T-helper 1 cell (primary cell): ENCODE measurements at regions not wholly inside any gene's neighbourhood (a gene's known extent, or its start where the extent isn't known, plus 50 kb on each side); places are given as distances from the start of the nearest gene placed in this dataset.
"Not testable (repeated sequence)": the region's sequence is repeated elsewhere in the genome, so short reads cannot be mapped to it uniquely, and the experiment has no call there.

Experiments
- DNase-seq, 5 donors: peaks; one replicate each; pipeline ENCODE4 v3.0.0-alpha.2; 2012 to 2020

DNA sequence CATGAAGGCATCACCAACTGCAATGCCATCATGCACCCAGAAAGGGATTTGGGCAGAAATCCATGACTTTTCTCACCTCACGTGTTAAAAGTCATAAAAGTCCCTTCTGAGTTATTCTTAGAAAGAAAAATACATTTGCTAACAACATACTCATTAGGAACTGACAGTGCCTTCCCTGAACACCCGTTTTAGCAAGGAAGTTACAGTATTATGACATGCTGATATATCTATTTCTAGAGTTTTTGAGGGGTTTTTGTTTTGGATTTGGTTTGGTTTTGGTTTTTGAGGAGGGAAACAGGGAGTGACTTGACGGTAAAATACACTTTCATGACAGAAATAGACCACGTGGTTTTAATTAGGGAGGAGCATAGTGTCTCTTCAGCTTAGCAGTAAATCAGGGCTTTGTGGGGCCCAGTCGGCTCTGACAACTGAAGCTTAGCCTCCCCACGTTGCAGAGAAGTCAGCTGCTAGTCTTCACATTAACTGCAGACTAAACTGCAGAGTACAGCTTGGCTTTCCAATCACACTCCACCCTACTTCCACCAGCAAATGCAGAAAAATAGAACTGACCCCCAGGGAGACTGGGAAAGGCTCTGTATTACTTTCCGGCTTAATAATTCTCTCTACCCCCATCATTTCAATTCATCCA is 141.4 kb downstream of the FAM124B start:
- DNase-seq: no peak

DNA sequence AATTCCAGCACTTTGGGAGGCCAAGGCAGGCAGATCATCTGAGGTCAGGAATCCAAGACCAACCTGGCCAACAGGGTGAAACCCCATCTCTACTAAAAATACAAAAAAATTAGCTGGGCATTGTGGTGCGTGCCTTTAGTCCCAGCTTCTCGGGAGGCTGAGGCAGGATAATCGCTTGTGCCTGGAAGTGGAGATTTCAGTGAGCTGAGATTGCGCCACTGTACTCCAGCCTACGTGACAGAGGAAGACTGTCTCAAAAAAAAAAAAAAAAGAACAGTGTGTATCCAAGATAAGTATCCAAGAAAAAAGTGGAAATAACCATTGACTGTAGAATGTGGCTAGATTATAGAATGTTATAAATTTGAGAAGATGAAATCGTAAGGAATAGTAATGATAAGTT is 142.1 kb downstream of the FAM124B start:
- no peak for DNase-seq

DNA sequence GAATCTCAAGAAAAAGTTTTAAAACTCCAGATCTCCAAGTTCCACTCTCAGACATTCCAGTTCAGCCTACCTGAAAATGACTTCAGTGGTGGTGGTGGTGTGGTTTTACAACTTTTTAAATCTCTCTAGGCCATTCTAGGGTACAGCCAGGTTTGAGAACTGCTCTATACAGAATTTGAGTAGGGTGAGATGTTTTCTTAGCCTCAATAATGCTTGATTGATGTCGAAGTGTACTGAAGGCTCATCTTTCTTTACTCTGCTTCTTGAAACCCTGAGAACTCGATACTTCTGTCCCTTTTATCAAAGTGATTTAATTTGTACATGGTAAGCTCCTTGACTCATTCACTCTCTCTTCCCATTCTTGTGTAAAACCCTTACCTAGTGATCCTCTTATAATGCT is 143.8 kb downstream of the FAM124B start:
- DNase-seq: no peak

DNA sequence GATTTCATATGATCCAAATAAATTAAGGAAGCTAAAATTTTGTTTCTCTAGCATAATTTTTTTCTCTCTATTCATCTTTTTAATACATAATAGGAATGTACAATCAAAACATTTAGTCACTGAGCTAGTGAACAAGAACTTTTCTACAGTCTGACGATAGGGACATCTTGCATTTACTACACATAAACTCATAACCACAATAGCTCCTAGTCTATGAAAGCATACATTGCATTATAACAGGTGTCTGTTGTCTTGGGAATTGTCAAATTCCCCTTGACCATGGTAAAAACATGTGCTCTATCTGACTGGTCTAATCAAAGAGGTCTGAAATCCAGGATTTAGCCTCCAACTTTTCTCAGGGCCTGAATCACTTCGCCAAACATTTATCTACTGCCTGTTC is 144.8 kb downstream of the FAM124B start:
- DNase-seq: no peak

DNA sequence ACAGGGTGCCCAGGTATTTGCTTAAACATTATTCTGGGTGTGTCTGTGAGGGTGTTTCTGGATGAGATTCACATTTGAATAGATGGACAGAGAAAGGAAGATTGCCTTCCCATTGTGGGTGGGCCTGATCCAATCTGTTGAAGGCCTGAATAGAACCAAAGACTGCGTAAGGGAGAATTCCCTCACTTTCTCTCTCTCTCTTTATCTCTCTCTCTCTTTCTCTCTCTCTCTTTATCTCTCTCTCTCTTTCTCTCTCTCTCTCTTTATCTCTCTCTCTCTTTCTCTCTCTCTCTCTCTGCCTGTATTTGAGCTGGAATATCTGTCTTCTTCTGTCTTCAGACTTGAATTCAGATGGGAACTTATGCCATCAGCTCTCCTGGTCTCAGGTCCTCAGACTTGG is 148.4 kb downstream of the FAM124B start:
- no peak for DNase-seq

DNA sequence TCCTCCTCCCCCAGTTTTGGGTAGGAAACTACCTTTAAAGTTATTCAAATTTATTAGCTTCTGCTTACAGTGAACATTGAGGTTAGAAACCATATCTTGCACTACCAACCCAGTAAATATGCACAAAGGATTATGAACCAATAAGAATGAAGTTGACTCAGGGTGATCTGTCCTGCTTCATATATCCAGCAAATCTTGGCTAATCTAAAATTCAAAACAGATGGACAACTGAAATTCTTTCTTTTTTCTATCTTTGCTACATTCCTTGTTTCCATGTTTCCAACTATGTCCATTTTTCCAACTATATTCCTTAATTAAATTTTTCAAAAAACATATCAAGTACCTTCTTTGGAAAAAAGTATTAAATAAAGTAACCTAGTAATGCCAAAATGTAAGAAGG is 149.3 kb downstream of the FAM124B start:
- no peak for DNase-seq

DNA sequence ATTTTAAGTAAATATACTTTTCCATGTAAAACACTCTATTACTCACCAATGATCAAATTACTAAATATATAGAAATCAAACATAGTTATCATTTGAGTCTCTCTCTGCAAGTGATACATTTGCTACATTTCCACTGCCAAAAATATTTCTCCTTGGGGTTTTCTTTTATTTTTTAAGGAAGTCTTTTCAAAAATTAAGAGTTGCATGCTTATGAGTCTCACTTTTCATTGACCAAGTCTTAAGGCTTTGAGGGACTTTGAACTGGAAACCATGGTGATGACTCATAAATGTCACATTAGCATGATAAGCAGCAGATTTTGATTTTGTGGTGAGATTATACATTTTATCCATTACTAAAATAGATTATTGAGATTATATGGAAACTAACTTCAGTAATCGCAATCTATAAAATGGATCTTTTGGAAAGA is 152.9 kb downstream of the FAM124B start:
- DNase-seq: no peak

DNA sequence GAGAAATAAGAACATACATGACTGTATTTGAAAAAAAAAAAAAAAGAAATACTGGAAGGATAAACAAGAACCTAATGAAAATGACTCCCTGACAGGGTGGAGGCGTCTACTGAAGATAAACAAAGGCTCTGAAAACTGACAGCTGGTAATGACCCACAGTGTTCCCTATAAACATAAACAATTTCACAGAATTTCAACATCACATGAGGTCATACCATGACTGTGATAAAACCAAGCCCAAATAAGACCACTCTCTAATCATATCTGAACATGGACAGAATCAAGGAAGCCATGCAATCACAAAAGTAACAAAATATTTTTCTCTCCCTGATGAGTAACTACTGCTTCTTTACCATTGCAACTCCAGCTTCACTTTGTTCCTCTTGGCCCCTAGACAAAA is 159.3 kb downstream of the FAM124B start:
- no peak for DNase-seq

DNA sequence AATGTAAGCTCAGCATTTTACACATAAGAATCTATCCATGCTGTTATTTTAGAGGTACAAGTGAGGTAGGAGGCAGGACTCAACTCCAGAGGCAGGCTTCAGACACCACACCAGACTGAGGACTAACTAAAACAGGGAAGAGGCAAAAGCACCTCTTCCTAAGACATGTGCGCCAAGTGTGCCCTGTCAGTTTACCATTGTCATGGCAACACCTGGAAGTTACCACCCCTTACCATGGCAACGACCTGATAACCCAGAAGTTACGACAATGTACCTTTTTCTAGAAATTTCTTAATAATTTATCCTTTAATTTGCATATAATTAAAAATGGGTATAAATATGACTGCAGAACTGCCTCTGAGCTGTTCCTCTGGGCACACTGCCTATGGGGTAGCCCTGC is 160.1 kb downstream of the FAM124B start:
- no peak for DNase-seq

DNA sequence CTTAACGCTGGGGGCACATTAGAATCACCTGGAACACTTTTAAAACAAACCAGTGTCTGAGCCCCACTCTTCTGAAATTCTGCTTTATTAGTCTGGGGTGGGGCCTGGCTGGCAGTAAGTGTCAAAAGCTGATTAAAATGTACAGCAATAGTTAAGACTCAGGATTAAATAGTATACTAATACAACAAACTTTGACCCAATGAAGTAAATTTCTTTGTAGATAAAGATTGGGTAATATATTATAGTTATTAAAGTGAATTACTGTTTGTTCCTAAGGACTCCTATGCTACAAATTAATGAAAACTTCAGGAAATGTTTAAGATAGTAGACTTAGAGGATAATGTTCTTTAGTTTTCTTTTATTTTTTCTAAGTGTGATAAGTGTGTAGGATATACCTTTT is 160.9 kb downstream of the FAM124B start:
- no peak for DNase-seq

DNA sequence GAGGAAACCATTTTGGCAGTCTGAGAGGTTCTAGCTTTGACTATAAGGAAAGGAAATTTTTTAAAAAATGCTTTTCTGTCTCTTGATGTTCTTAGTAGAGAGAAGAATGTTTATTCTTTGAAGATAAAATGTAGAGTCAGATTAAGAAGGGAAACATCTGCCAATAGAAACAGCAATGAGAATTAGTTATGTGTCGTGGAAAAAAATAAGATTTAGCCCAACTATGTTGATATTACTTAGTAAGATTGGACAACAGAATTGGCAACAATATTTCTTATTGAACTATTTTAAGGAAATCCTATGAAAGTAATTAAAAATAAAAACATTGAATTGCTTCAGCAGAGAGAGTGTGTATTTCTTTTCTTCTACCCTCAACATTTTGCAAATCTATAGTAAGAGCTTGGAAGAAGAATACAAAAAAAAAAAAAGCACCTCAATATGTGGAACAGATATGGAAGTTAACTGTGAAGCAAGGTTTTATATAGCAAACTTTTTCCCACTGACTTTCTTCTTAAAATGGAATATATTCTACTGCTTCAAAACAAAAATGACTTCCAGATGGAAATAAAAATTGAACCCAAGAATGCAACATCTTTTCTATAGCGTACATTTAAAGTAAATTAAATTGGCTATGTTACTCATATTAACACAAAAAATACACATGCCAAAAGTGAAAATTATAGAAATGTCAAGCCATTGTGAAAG is 177.9 kb downstream of the FAM124B start:
- no peak for DNase-seq

DNA sequence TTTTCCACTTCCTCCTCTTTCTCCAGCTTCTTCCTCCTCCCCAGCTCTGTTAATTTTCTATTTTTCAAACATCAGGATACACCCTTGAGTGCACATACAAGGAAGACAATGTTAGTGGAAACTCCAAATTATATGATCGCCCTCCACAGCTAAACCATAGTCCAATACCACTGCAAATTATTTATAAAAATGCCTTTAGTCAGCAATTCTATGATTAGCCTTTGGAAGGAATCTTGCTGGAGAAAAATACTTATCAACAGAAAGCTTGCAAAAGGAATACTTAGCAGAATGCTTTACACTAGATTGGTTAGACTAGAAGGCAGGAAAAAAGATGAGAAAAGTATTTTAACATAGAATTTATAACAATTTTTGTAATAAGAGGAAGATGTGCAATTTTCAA is 178.9 kb downstream of the FAM124B start:
- no peak for DNase-seq

DNA sequence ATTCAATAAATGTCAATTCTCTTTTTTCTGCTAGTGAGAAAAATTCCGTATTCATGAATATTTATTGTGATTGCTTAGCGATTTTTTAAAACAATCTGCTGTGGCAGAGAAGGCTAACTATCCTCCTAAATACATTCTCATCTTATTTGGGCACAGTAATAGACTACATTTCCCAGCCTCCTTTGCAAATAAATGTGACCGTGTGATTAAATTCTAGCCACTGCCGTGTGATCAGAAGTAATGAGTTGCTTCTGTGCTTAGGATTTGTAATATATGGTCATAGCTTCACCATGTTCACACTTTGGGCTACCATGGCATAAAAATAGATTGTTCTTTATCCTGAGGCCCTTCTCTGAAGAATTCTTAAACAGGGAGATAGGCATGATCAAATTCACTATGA is 179.6 kb downstream of the FAM124B start:
- DNase-seq: no peak

DNA sequence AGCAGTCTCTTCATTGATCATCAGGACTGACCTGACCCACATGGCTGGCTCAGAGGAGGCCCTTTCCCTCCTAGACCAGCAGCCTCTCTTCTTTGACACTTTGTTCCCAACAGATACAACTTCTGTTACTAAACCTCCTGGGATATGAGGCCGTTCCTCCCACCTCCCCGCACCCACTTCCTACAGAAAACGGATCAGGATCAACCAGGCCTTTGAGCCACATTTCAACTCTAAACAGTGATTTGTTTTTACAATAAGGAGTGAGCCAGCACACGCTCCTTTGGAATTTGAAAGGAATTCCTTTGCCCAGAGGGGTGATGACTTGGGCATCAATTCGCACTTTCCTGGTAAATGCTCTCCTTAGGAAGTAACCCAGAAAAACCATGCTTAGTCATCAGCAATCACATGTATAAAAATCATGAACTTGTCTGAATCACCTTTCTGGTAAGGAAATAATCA is 180.4 kb downstream of the FAM124B start:
- no peak for DNase-seq

DNA sequence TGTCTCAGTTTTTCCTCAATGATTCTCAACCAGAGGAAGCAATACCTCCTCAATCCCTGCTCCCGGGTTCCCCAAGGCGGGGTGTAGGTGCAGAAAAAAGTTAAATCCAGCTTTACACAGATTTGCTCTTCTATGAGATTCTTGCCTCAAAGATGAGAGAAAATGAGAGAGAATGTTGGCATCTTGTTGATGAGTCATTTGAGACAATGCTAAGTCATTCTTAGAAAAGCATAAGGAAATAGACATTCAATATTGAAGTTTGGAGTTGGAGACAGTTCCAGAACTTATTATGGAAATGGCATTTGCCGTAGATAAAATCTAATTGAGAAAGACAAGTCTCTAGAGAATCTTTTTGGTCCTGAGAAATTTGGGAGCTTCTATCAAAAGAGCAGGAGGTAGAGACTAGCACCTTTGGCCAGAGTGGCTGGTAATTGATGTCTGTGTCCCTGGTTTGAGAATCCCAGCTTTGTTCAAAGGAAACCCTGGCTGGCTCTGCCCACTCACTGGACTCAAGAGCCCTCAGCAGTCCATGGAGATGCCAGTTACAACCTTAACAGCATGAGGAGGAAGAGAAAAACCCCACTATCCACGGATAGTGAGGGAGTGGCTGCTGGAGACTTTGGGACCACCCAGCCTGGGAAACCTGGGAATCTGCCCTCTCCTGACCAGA is 181.2 kb downstream of the FAM124B start:
- DNase-seq: peak in 1 of 5 donors; percentile 45

DNA sequence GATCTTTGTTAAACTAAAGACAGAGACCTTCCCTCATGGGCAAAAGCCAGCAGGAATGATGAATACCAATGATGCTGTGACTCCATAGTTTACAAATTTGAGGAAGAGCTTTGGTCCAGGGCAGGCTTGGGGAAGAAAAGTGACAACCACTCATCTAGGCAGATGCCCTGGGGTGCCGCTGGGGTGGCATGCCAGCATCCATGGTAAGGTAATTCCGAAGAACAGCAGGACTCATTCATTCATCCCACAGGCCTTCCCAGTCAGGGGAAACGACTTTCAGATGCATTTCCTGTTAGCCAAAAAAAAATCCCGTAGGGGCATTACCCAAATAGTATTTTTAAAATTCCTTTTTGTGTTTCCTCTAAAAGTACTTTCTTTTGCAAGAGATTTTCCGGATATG is 180.7 kb upstream of the SERPINE2 start:
- no peak for DNase-seq

DNA sequence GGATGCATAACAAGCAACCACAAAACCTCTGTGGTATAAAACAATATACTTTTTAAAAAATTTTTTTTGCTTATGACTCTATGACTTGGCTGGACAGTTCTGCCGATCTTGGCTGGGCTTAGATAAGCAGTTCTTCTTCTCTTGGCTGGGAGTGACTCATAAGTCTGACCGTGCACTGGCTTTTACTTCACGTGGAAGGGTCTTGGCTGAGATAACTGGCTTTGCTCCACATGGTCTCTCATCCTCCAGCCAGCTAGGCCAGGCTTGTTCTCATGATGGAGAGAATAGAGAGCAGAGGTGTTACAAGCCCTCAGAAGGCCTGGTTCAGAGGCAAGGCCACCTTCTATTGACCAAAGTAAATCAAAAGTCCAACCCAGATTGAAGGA is 178.9 kb upstream of the SERPINE2 start:
- DNase-seq: no peak

DNA sequence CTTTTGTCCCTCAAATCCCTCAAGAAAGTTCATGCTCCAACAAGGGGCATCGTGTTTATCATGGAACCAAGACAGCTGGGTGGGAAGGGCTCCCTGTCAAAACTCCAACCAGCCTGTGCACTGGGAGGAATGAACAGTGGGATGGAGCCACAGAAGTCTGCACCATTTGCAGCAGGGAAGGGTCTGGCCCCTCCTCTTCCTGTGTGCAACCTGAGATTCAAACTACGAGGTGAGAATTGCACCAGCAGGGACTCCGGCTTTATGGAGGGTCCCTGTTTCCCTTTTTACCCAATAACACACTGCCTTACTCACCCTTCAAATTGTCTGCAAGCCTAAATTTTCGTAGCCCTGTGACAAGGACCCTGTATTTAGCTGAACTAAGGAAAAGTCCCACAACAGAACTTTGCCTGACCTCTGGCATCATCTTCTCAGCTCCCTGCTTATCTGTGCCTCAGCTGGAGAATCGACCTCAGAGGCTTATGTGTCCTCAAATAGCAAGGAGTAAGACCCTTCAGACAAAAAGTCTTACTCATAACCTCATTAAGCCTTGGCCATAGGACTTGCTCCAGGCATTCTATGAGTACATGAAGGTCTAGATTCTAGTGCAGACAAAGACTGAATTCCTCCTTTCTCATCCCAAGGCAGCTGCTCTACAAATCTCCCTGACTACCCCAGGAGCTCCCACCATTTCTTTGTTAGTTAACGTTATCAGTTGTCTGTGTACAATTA is 178.3 kb upstream of the SERPINE2 start:
- no peak for DNase-seq

DNA sequence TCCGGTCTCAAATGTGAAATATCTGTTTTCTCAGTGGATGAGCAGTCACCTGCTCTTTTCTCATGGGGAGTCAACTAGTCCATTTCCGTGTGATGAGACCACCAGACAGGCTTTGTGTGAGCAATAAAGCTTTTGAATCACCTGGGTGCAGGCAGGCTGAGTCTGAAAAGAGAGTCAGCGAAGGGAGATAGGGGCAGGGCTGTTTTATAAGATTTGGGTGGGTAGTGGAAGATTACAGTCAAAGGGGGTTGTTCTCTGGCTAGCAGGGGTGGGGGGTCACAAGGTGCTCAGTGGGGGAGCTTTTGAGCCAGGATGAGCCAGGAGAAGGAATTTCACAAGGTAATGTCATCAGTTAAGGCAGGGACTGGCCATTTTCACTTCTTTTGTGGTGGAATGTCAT is 176.5 kb upstream of the SERPINE2 start:
- not testable (repeated sequence) for DNase-seq

DNA sequence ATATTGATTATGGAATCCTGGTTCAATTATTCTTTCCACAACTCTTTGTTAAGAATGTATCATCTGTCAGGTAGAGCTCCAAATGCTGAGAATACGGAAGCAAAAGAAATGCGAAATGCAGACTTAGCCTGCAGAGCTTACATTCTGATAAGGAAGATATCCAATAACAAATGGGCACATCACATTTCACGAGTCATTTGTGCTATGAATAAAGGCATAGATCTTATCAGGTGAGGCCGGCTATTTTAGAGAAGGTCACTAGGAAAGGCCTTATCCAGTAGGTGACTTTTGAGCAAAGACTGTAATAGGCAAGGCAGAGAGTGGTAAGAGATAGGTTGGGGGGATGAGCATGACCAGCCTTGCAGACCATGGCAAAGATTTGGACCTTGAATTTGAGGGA is 174.3 kb upstream of the SERPINE2 start:
- no peak for DNase-seq

DNA sequence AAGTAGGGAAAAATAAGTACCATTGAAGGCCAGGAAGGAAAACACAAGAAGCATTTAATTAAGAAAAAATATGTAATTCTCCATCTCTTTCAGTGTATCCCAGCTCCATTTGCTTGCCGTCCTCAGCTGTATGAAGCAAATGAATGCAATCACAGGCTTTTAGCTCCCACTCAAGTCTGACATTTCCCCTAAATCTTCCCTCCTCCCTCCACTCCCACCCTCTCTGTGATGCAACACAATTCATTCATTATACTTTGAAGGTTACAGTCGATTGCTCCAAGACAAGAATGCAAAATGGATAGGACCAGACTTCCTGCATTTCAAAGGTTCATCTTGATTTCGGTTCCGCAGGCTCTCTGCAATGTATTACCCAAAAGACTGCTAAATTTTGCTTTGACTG is 172.7 kb upstream of the SERPINE2 start:
- no peak for DNase-seq

DNA sequence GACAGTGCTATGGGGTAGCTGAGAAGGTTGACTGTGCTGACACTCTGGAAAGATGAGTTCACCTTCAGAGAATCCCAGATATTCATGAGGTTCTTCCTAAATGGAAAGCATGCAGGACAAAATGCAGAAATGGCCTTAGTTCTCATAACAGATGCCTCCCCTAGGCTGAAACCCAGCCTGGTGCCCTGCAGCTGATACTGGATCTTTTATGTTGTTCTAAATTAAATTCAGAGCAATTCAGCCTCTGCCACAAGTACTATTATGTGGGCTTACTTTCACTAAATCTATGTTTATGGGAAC is 172.0 kb upstream of the SERPINE2 start:
- DNase-seq: no peak

DNA sequence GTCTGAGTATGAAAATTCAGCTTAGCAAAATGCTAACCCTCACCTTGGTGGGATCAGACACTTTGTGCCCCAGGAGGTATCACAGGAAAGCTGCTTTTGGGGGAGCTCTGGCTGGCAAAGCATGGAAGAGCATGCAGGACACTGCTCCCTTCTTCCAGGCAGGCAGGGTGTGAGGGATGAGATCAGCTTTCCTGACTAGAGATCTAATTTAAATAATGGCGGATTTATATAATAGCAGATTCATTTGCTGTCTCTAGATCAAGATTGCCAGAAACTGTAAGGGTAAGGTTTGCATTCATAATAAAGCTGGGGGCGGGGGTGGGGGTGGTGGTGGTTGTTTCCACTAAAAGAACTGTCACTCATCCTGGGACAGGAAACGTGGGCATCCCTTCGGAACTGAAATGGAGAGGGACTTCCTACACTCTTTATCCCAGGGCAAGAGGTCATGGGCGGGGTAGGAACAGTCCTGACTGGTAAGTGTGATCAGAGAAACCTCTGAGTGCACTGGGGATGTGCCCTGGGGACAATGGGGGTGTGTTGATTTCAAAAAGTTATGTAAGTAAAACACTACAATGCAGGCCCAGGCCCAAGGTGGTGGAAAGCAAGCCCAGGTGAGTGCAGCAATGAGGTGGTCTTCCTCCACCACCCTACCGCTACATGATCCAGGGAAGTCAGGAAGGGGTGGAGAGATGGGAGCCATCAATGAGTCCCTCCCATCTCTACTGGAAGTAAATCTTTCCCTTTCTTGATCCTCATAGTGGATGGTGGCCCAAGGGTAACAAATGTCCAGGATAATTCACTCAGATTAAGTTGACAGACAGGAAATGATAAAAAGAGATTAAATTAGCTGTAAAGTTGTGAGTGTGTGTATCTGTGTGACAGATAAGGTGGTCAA is 171.4 kb upstream of the SERPINE2 start:
- DNase-seq: no peak
